DND-41 (cell line): ENCODE measurements at regions not wholly inside any gene's neighbourhood (a gene's known extent, or its start where the extent isn't known, plus 50 kb on each side); places are given as distances from the start of the nearest gene placed in this dataset.
A peak's percentile ranks its signal among the peaks of the same experiment; 100 is the strongest.

Experiments used
- ATAC-seq: fragments of 200-7000 bp; cut with Tn5 transposase; 3 replicates; pipeline ENCODE4 v1.9.1; 2021; ENCODE audit warnings: low read depth; ENCODE audit not compliant: insufficient read depth
- DNase-seq: peaks from one replicate; pipeline ENCODE4 v3.0.0-alpha.2; 2020
- H2AFZ ChIP-seq: 2 replicates; pipeline ENCODE4 v1.6.0; 2012; ENCODE audit warnings: low read depth, low read length
- H3K27ac ChIP-seq: 2 replicates; pipeline ENCODE4 v1.5.1; 2012; ENCODE audit warnings: low read length, inconsistent platforms
- H3K27me3 ChIP-seq: fragments of 200-600 bp; sonication (generic); 2 replicates; pipeline ENCODE4 v1.6.0; 2012; ENCODE audit warnings: low read length, mild to moderate bottlenecking, inconsistent platforms; ENCODE audit not compliant: insufficient read depth, poor library complexity
- H3K36me3 ChIP-seq: 2 replicates; pipeline ENCODE4 v1.5.1; 2012; ENCODE audit warnings: low read length, inconsistent platforms; ENCODE audit not compliant: insufficient read depth
- H3K4me1 ChIP-seq: 2 replicates; pipeline ENCODE4 v1.5.1; 2012; ENCODE audit warnings: mild to moderate bottlenecking, low read length; ENCODE audit not compliant: insufficient read depth
- H3K4me2 ChIP-seq: 2 replicates; pipeline ENCODE4 v1.6.0; 2012; ENCODE audit warnings: mild to moderate bottlenecking, moderate library complexity, low read length, inconsistent platforms; ENCODE audit not compliant: insufficient read depth
- H3K4me3 ChIP-seq, 2 experiments: fragments of 200-600 bp in 1 of 2; shearing (Covaris generic) in 1 of 2; 2 replicates each; pipeline ENCODE4 v1.5.1; 2012 to 2016; ENCODE audit warnings: inconsistent platforms in 2 of 2, low read length in 2 of 2, mild to moderate bottlenecking in 2 of 2, low read depth in 1 of 2, moderate library complexity in 1 of 2
- H3K79me2 ChIP-seq: 2 replicates; pipeline ENCODE4 v1.6.0; 2012; ENCODE audit warnings: low read length, inconsistent platforms; ENCODE audit not compliant: insufficient read depth
- H3K9ac ChIP-seq: 2 replicates; pipeline ENCODE4 v1.6.0; 2012; ENCODE audit warnings: low read depth, mild to moderate bottlenecking, inconsistent platforms, low read length, moderate library complexity
- H3K9me3 ChIP-seq: 2 replicates; pipeline ENCODE4 v1.5.1; 2012; ENCODE audit warnings: low read length, moderate library complexity, mild to moderate bottlenecking, inconsistent platforms; ENCODE audit not compliant: insufficient read depth, severe bottlenecking
- H4K20me1 ChIP-seq: 2 replicates; pipeline ENCODE4 v1.6.0; 2012; ENCODE audit warnings: low read length; ENCODE audit not compliant: insufficient read depth
- CTCF ChIP-seq: IDR thresholded peaks from 2 replicates; pipeline ENCODE4 v1.5.1; 2012; ENCODE audit warnings: borderline replicate concordance, low read length, moderate library complexity, mild to moderate bottlenecking; ENCODE audit not compliant: poor library complexity, severe bottlenecking; ENCODE audit errors: extremely low read depth
- EZH2 ChIP-seq: IDR thresholded peaks from 3 replicates; pipeline ENCODE4 v1.6.1; 2012; ENCODE audit warnings: borderline replicate concordance, low read depth, mild to moderate bottlenecking, moderate library complexity, low read length, inconsistent platforms; ENCODE audit not compliant: severe bottlenecking

DNA sequence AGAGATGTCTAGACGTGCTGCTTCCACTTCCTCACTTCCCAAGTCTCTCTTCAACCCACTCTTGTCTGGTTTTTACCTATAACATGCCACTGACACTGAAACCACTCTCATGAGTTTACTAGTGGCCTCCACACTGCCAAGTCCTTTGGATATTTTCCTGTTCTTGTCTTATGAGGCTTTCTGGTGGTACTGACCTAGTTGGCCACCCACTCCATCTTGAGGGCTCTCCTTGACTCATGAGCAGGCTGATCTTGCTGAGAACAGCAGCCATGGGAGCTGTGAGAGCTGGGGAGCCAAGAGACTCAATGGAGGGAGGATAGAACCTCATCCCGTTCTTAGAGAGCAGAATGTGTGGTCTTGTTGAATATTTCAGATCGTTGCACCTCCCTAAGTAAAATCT lies 283.4 kb upstream of the PRDM1 start:
- no peaks in the 10 kb centered on the region for H4K20me1 ChIP-seq
- DNase-seq, result no peak
- H3K4me1 ChIP-seq, result peaks cover 40% of the 10 kb centered on the region
- no peak overlapping the region for H2AFZ ChIP-seq
- H3K9me3 ChIP-seq, result peaks cover 6% of the 10 kb centered on the region
- no peak for TF ChIP-seq EZH2
- no peak for TF ChIP-seq CTCF
- H3K79me2 ChIP-seq, result no peaks in the 10 kb centered on the region
- no peak overlapping the region for H3K4me3 ChIP-seq
- no peaks in the 10 kb centered on the region for H3K27me3 ChIP-seq
- no peak for ATAC-seq
- H3K36me3 ChIP-seq, result no peaks in the 10 kb centered on the region
- H3K27ac ChIP-seq, result 0 out of 2 replicates have a peak overlapping the region, but pooled peaks have one; percentile 6
- H3K9ac ChIP-seq, result no peak overlapping the region
- H3K4me2 ChIP-seq, result no peak overlapping the region

DNA sequence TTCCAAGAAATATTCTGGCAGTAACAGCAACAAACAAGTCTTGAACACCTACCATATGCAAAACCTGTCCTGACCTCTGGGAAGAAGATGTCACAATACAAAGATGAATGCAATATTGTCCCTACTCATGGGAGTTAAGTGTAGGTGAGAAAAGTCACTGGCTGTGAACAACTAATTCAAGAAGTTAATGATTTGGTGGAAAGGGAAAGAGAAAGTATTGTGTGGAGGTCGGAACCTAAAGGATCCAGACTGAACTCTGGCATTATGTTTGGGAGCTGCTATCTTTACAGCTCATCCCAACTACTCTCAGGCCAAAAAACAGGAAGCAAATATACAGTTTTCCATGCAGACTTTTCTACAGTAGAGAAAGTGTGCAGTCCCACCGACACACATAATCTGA lies 285.3 kb upstream of the PRDM1 start:
- Histone ChIP-seq H3K36me3 (no peaks in the 10 kb centered on the region), H4K20me1 (no peaks in the 10 kb centered on the region), H3K9me3 (peaks cover 6% of the 10 kb centered on the region), H3K27ac (no peak overlapping the region), H3K4me1 (peaks cover 24% of the 10 kb centered on the region), H2AFZ (no peak overlapping the region), H3K4me2 (no peak overlapping the region), H3K79me2 (no peaks in the 10 kb centered on the region), H3K4me3 (no peak overlapping the region), H3K27me3 (no peaks in the 10 kb centered on the region), H3K9ac (no peak overlapping the region)
- DNase-seq, result no peak
- no peak for ATAC-seq
- no peak for TF ChIP-seq EZH2
- TF ChIP-seq CTCF, result no peak

DNA sequence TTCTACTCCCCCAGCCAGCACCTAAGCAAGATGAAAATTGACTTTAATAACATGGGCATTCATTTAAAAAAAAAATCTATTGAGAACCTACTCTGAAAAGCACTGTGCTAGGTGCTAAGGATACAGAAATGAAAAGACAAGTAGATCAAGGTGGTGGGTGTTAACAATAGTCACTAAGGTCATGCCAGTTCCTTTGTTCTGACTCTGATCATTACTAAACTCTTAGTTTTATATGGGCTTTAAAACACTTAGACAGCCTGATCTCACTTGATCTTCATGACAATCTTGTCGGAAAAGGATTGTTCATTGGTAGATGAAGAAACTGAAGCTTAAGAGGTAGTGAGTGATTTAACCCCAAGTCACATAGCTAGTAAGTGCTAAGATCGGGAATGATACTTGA lies 285.7 kb upstream of the PRDM1 start:
- peaks cover 21% of the 10 kb centered on the region for H3K4me1 ChIP-seq
- no peaks in the 10 kb centered on the region for H4K20me1 ChIP-seq
- H3K79me2 ChIP-seq, result no peaks in the 10 kb centered on the region
- no peaks in the 10 kb centered on the region for H3K36me3 ChIP-seq
- H3K27me3 ChIP-seq, result no peaks in the 10 kb centered on the region
- no peak for ATAC-seq
- no peak overlapping the region for H3K9ac ChIP-seq
- H3K9me3 ChIP-seq, result peaks cover 6% of the 10 kb centered on the region
- H3K27ac ChIP-seq, result no peak overlapping the region
- no peak for DNase-seq
- no peak overlapping the region for H2AFZ ChIP-seq
- H3K4me3 ChIP-seq, result no peak overlapping the region
- no peak for TF ChIP-seq EZH2
- no peak for TF ChIP-seq CTCF
- no peak overlapping the region for H3K4me2 ChIP-seq

DNA sequence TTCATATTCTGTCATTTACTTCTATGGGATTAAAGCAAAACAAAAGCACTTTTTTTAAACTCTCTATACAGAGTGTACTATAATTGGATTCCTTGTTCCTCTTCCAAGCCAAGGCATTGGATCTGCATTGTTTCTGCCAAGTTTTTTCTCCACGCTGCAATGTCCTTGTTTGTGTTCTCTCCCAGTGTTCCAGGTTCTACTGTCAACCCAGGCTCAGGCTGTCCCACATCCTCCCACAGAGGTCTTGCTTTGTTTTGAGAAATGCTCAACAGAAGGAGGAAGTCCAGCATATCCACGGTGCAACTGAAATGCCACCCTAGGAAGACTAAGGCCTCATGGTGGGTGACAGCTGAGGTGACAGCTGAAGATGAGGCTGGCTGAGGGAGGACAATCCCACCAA lies 287.1 kb upstream of the PRDM1 start:
- DNase-seq (no peak), ATAC-seq (peak; percentile 31; the same call in 1 of the 3 replicates)
- H3K4me3 ChIP-seq, result no peak overlapping the region
- no peaks in the 10 kb centered on the region for H3K36me3 ChIP-seq
- no peak for TF ChIP-seq CTCF
- TF ChIP-seq EZH2, result no peak
- H4K20me1 ChIP-seq, result no peaks in the 10 kb centered on the region
- no peaks in the 10 kb centered on the region for H3K27me3 ChIP-seq
- H3K79me2 ChIP-seq, result no peaks in the 10 kb centered on the region
- H3K4me1 ChIP-seq, result peaks cover 20% of the 10 kb centered on the region
- H3K9ac ChIP-seq, result no peak overlapping the region
- H2AFZ ChIP-seq, result peak overlapping the region; percentile 54; the same call in 1 of the 2 replicates
- peak overlapping the region; percentile 27; the same call in 1 of the 2 replicates for H3K27ac ChIP-seq
- no peak overlapping the region for H3K4me2 ChIP-seq
- peaks cover 6% of the 10 kb centered on the region for H3K9me3 ChIP-seq
